HepG2 (cell line): ENCODE measurements at regions not wholly inside any gene's neighbourhood (a gene's known extent, or its start where the extent isn't known, plus 50 kb on each side); places are given as distances from the start of the nearest gene placed in this dataset.

ENCODE experiments used
- ARNTL ChIP-seq: sonication (generic); formaldehyde crosslinking; IDR thresholded peaks from 2 replicates; pipeline ENCODE4 v1.4.0; 2020; ENCODE audit warnings: mild to moderate bottlenecking, missing genetic modification reagents
- HMG20A ChIP-seq: IDR thresholded peaks from 2 replicates; pipeline ENCODE4 v1.6.1; 2016; ENCODE audit warnings: borderline replicate concordance
- MTA3 ChIP-seq: sonication (generic); formaldehyde crosslinking; IDR thresholded peaks from 2 replicates; pipeline ENCODE4 v1.4.0; 2020; ENCODE audit warnings: missing genetic modification reagents
- POLR2A ChIP-seq, 2 experiments: IDR thresholded peaks; 2 replicates each; pipeline ENCODE4 v1.6.1; 2011; ENCODE audit warnings: low read depth in 2 of 2, low read length in 2 of 2, mild to moderate bottlenecking in 1 of 2, moderate library complexity in 1 of 2; ENCODE audit not compliant: insufficient read depth in 1 of 2
- SIN3A ChIP-seq: IDR thresholded peaks from 2 replicates; pipeline ENCODE4 v1.6.1; 2011; ENCODE audit warnings: low read depth, mild to moderate bottlenecking, control low read depth, low read length, borderline replicate concordance
- SIX1 ChIP-seq: sonication (generic); formaldehyde crosslinking; IDR thresholded peaks from 2 replicates; pipeline ENCODE4 v1.4.0; 2020; ENCODE audit warnings: missing genetic modification reagents, borderline replicate concordance
- SMC3 ChIP-seq: IDR thresholded peaks from 2 replicates; pipeline ENCODE4 v1.6.1; 2011; ENCODE audit warnings: low read length, improper control_type of control experiment
- SRF ChIP-seq: IDR thresholded peaks from 2 replicates; pipeline ENCODE4 v1.6.1; 2011; ENCODE audit warnings: mild to moderate bottlenecking, low read depth, low read length, moderate library complexity
- ZBTB42 ChIP-seq: sonication (generic); formaldehyde crosslinking; IDR thresholded peaks from 2 replicates; pipeline ENCODE4 v1.5.0; 2020; ENCODE audit warnings: mild to moderate bottlenecking, missing genetic modification reagents
- ZFP36 ChIP-seq: fragments of 150-350 bp; IDR thresholded peaks from 2 replicates; pipeline ENCODE4 v1.6.1; 2018; ENCODE audit warnings: borderline replicate concordance, low read length, low read depth; ENCODE audit not compliant: partially characterized antibody
- ZNF34 ChIP-seq: sonication (generic); formaldehyde crosslinking; IDR thresholded peaks from 2 replicates; pipeline ENCODE4 v1.4.0; 2020; ENCODE audit warnings: mild to moderate bottlenecking, missing genetic modification reagents, borderline replicate concordance
- ZNF839 ChIP-seq: sonication (generic); formaldehyde crosslinking; IDR thresholded peaks from 2 replicates; pipeline ENCODE4 v1.4.0; 2020; ENCODE audit warnings: missing genetic modification reagents, mild to moderate bottlenecking, borderline replicate concordance
- TF ChIP-seq, protein P1 (sequence below): sonication (generic); formaldehyde crosslinking; IDR thresholded peaks from 2 replicates; pipeline ENCODE4 v1.5.0; 2020; ENCODE audit warnings: mild to moderate bottlenecking, missing genetic modification reagents, moderate library complexity
- TF ChIP-seq, protein P2 (sequence below): sonication (generic); formaldehyde crosslinking; conservative IDR thresholded peaks from 2 replicates; pipeline ENCODE4 v1.8.1; 2023; ENCODE audit warnings: missing genetic modification reagents

DNA sequence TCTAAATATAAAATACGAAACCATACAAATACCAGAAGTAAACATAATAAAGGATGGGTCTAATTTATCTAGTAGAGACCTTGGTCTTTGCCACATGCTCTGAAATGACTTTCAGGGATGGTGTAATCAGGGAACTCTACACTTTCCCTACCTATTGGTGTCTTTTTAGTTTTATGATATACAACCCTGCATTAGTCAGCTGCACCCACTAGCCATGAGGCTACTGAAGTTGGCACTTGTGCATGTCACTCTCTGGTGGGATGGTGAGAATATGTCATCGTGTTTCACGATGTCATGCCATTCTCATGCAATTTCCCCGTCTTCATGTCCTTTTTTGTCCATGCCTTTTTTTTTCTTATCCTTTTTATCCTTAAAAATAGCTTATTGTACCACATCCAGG is 234.9 kb upstream of the ACTBL2 start:
- no peak for TF ChIP-seq ZFP36
- no peak for TF ChIP-seq SMC3
- no peak for TF ChIP-seq MTA3 (CRISPR knock-in tag)
- no peak for TF ChIP-seq SRF
- TF ChIP-seq, protein P1, sequence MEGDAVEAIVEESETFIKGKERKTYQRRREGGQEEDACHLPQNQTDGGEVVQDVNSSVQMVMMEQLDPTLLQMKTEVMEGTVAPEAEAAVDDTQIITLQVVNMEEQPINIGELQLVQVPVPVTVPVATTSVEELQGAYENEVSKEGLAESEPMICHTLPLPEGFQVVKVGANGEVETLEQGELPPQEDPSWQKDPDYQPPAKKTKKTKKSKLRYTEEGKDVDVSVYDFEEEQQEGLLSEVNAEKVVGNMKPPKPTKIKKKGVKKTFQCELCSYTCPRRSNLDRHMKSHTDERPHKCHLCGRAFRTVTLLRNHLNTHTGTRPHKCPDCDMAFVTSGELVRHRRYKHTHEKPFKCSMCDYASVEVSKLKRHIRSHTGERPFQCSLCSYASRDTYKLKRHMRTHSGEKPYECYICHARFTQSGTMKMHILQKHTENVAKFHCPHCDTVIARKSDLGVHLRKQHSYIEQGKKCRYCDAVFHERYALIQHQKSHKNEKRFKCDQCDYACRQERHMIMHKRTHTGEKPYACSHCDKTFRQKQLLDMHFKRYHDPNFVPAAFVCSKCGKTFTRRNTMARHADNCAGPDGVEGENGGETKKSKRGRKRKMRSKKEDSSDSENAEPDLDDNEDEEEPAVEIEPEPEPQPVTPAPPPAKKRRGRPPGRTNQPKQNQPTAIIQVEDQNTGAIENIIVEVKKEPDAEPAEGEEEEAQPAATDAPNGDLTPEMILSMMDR (CRISPR knock-in tag): no peak
- no peak for TF ChIP-seq ARNTL
- TF ChIP-seq SIX1 (CRISPR knock-in tag): no peak
- TF ChIP-seq, protein P2, sequence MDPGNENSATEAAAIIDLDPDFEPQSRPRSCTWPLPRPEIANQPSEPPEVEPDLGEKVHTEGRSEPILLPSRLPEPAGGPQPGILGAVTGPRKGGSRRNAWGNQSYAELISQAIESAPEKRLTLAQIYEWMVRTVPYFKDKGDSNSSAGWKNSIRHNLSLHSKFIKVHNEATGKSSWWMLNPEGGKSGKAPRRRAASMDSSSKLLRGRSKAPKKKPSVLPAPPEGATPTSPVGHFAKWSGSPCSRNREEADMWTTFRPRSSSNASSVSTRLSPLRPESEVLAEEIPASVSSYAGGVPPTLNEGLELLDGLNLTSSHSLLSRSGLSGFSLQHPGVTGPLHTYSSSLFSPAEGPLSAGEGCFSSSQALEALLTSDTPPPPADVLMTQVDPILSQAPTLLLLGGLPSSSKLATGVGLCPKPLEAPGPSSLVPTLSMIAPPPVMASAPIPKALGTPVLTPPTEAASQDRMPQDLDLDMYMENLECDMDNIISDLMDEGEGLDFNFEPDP (CRISPR knock-in tag): no peak
- TF ChIP-seq ZNF839 (CRISPR knock-in tag): no peak
- no peak for TF ChIP-seq POLR2A (IDR thresholded peaks at IDR 0.05; ENCODE audit: insufficient read depth in 1 of 2, low read depth in 2 of 2, low read length in 2 of 2)
- TF ChIP-seq ZBTB42: no peak
- TF ChIP-seq HMG20A (CRISPR knock-in tag): no peak
- no peak for TF ChIP-seq SIN3A
- no peak for TF ChIP-seq ZNF34 (CRISPR knock-in tag)
